AG04450 (cell line): ENCODE measurements at regions not wholly inside any gene's neighbourhood (a gene's known extent, or its start where the extent isn't known, plus 50 kb on each side); places are given as distances from the start of the nearest gene placed in this dataset.

ENCODE experiments used
- CTCF ChIA-PET: fragments of 300-600, 350-600 bp; formaldehyde crosslinking; extraction: SDS; loops from one replicate; lab custom pipeline; 2022; ENCODE audit warnings: antibody characterized with exemption, inconsistent platforms; lab: Charles Lee
- POLR2A ChIA-PET: fragments of 350-600 bp; formaldehyde crosslinking; extraction: SDS; loops from one replicate; lab custom pipeline; 2021; ENCODE audit warnings: antibody characterized with exemption, inconsistent platforms; lab: Yijun Ruan, JAX
- DNase-seq: peaks from one replicate; pipeline ENCODE4 v3.0.0-alpha.2; 2011; ENCODE audit warnings: low read depth, low spot score
- H3K27ac ChIP-seq: one replicate; pipeline ENCODE4 v1.5.1; 2012; ENCODE audit warnings: low read depth, low read length, control low read depth
- H3K27me3 ChIP-seq: one replicate; pipeline ENCODE4 v1.6.0; 2012; ENCODE audit warnings: low read length; ENCODE audit not compliant: control insufficient read depth, insufficient read depth
- H3K4me3 ChIP-seq: 2 replicates; pipeline ENCODE4 v1.5.1; 2011; ENCODE audit warnings: mild to moderate bottlenecking, low read depth, low read length, control low read depth
- H3K9me3 ChIP-seq: 2 replicates; pipeline ENCODE4 v1.5.1; 2012; ENCODE audit warnings: low read length; ENCODE audit not compliant: control insufficient read depth, insufficient read depth
- TF ChIP-seq, protein P1 (sequence below): IDR thresholded peaks from 2 replicates; pipeline ENCODE4 v1.5.1; 2011; ENCODE audit warnings: low read depth, low read length, control low read depth, inconsistent platforms

DNA sequence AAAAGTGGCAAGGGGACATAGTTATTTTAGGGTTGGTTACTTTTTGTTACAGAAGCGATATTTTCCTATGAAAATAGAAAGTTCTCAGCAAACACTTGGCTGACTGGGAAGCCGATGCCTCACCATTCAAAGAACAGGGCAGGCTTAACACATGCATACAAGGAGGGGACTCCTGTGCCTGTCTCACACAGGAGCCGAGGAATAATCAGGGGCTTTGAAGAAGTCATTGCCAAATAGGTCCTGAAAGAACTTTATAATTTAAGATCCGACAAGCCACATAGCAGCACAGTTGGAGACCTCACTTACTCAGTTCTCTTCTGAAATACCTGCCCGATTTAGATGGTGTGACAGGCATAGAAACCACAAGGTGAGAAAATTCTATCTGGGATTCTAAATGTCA is 389.8 kb downstream of the EMP1 start:
- DNase-seq = no peak
- TF ChIP-seq, protein P1, sequence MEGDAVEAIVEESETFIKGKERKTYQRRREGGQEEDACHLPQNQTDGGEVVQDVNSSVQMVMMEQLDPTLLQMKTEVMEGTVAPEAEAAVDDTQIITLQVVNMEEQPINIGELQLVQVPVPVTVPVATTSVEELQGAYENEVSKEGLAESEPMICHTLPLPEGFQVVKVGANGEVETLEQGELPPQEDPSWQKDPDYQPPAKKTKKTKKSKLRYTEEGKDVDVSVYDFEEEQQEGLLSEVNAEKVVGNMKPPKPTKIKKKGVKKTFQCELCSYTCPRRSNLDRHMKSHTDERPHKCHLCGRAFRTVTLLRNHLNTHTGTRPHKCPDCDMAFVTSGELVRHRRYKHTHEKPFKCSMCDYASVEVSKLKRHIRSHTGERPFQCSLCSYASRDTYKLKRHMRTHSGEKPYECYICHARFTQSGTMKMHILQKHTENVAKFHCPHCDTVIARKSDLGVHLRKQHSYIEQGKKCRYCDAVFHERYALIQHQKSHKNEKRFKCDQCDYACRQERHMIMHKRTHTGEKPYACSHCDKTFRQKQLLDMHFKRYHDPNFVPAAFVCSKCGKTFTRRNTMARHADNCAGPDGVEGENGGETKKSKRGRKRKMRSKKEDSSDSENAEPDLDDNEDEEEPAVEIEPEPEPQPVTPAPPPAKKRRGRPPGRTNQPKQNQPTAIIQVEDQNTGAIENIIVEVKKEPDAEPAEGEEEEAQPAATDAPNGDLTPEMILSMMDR = no peak
- Histone ChIP-seq H3K27me3 (no peaks in the 10 kb centered on the region), H3K9me3 (no peaks in the 10 kb centered on the region), H3K27ac (no peak overlapping the region), H3K4me3 (no peak overlapping the region)
- CTCF ChIA-PET = no interaction called here
- POLR2A ChIA-PET = no interaction called here

DNA sequence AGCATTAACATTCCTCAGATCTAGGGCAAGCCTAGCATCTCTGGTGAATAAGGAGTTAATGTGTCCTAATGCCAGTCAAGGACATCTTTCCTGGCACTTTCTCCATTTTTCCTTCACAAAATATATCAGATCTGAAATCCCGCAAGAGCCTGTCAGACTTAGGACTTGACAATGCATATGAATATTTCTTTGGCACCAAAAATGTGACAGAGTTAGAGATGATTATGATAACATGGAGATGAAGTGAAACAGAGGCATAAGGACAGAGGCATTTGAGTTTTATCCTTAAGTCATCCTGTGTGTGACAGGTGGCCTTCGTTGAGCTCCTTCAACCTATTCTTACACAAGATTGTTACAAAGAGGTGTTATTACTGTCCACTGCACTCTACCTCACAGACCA is 388.0 kb downstream of the EMP1 start:
- H3K27me3 ChIP-seq = no peaks in the 10 kb centered on the region
- ChIA-PET CTCF (interaction anchor here (0.7 kb wide), 1 partner anchor 306 kb away, joined by 3 read pairs; no protein-coding TSS in a partner anchor), POLR2A (no interaction called here)
- H3K27ac ChIP-seq = no peak overlapping the region
- no peak for DNase-seq
- H3K9me3 ChIP-seq = no peaks in the 10 kb centered on the region
- TF ChIP-seq, protein P1 = no peak
- H3K4me3 ChIP-seq = no peak overlapping the region

DNA sequence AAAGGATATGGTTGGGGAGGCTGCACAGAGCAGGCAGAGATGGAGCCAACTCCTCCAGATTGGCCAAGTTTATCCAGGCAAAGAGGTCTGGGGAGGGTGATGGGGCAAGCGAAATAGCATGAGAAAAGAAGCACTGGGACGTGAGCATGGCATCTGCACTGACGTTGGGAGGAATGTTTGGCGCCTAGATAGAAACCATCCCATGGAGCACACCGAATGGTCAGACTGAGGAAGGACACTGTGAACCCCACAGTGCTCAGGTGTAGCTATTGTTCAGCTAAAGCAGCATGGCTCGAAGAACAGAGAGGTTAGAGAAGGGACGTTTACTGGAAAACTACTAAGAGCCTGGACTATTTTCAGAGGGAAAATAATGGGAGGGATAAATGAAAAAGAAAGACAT is 387.1 kb downstream of the EMP1 start:
- TF ChIP-seq, protein P1 = no peak
- POLR2A ChIA-PET = no interaction called here
- CTCF ChIA-PET = no interaction called here
- DNase-seq = no peak
- H3K27me3 ChIP-seq = no peaks in the 10 kb centered on the region
- no peak overlapping the region for H3K27ac ChIP-seq
- H3K9me3 ChIP-seq = no peaks in the 10 kb centered on the region
- no peak overlapping the region for H3K4me3 ChIP-seq

DNA sequence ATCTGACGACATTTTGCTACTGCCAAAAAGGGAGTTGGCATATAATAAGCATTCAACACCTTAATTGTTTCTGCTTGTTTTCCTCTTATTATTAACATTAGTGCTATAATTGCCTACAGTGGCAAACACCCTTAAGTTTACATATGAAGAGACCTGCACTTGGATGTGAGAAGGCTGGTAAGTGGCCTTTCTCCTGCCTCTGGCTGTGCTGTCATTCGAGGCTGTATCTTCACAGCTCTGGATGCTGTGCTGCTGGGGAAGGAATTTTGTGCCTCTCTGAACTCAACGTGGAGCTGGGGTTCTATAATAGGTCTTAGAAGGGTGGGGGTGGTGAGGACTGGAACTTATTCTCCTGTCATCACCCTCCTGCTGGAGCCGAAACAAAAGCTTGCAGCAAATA is 385.9 kb downstream of the EMP1 start:
- Histone ChIP-seq H3K27ac (no peak overlapping the region), H3K27me3 (no peaks in the 10 kb centered on the region), H3K4me3 (no peak overlapping the region), H3K9me3 (no peaks in the 10 kb centered on the region)
- ChIA-PET POLR2A (no interaction called here), CTCF (interaction anchor here (1.4 kb wide), 1 partner anchor 47 kb away, joined by 4 read pairs; no protein-coding TSS in a partner anchor)
- TF ChIP-seq, protein P1 = no peak
- no peak for DNase-seq

DNA sequence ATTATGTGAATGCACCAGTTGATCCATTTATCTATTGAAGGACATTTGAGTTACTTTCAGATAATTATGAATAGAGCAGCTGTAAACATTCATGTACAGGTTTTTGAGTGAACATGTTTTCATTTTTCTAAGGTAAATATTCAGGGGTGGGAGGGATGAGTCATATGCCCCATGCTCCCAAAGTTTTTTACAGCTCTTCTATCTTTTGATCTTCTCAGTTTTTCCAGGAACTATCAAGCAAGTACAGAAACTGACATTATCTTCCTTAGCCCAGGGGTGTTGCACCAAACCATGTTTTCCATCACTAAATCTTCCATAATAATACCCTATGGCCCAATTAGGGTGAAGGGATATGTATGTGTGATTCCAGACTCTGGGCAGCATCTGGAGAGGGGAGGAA is 384.5 kb downstream of the EMP1 start:
- TF ChIP-seq, protein P1 = no peak
- Histone ChIP-seq H3K27me3 (no peaks in the 10 kb centered on the region), H3K4me3 (no peak overlapping the region), H3K27ac (no peak overlapping the region), H3K9me3 (no peaks in the 10 kb centered on the region)
- ChIA-PET CTCF (no interaction called here), POLR2A (no interaction called here)
- no peak for DNase-seq
